ENCODE measurements at regions not wholly inside any gene's neighbourhood (a gene's known extent, or its start where the extent isn't known, plus 50 kb on each side); places are given as distances from the start of the nearest gene placed in this dataset.
"Not testable (repeated sequence)": the region's sequence is repeated elsewhere in the genome, so short reads cannot be mapped to it uniquely, and the experiment has no call there.

- not testable (repeated sequence) for H3K79me2 ChIP-seq (ENCODE audit: control insufficient read depth in 1 of 2, insufficient read depth in 2 of 2, low read length in 2 of 2)
- WGBS, 2 experiments (ENCODE audit: extremely low coverage in 1 of 2, insufficient coverage in 1 of 2, insufficient read length in 1 of 2, insufficient replicate concordance in 2 of 2, low coverage in 1 of 2, low lambda C conversion rate in 2 of 2, missing lambda C conversion rate in 1 of 2), result 98% methylated on average over 12 of the region's 12 CpGs; no CpG with 5 or more reads in 1 of the 2 experiments
Observed at GRCh38 chr20:22521940-22522339, 62.4 kb downstream of the FOXA2 start.

More at GRCh38 chr20:22521940-22522339, 62.4 kb downstream of the FOXA2 start:
- H3K27ac ChIP-seq (ENCODE audit: low read depth, low read length); H2AK5ac ChIP-seq (ENCODE audit: low read depth, low read length); H2BK12ac ChIP-seq (ENCODE audit: low read depth, low read length); H3K36me3 ChIP-seq (ENCODE audit: control insufficient read depth in 2 of 4, insufficient read depth in 4 of 4, low read length in 3 of 4); H3K4me2 ChIP-seq (ENCODE audit: insufficient read depth in 1 of 2, low read depth in 2 of 2, low read length in 2 of 2); H3K4ac ChIP-seq (replicated peaks; ENCODE audit: insufficient read length, low read depth, low read length); H3K56ac ChIP-seq (replicated peaks; ENCODE audit: insufficient read length, low read depth, low read length); H3K4me1 ChIP-seq (replicated peaks in 1 of 4; ENCODE audit: control insufficient read depth in 3 of 4, insufficient read depth in 4 of 4, low read length in 3 of 4); H3K4me3 ChIP-seq (ENCODE audit: extremely low read depth in 1 of 4, insufficient read depth in 2 of 4, low read depth in 3 of 4, low read length in 4 of 4); H3K27me3 ChIP-seq (replicated peaks in 1 of 4; ENCODE audit: control insufficient read depth in 3 of 4, extremely low read depth in 1 of 4, insufficient read depth in 3 of 4, low read length in 3 of 4); H3K14ac ChIP-seq (ENCODE audit: insufficient read length); H4K91ac ChIP-seq (replicated peaks; ENCODE audit: insufficient read length, low read length); H2AFZ ChIP-seq (ENCODE audit: low read length); H3K9ac ChIP-seq (replicated peaks in 1 of 4; ENCODE audit: extremely low read depth in 1 of 4, low read depth in 3 of 4, low read length in 3 of 4); H3K18ac ChIP-seq (ENCODE audit: extremely low read depth, low read length); H2BK15ac ChIP-seq (ENCODE audit: low read length); H3K79me1 ChIP-seq (ENCODE audit: low read depth, low read length); POLR2A ChIA-PET (ENCODE audit: partially characterized antibody); H4K8ac ChIP-seq (ENCODE audit: extremely low read depth, insufficient read depth, low read length); FAIRE-seq; H3K23ac ChIP-seq (ENCODE audit: insufficient read length); H2BK120ac ChIP-seq (replicated peaks; ENCODE audit: low read depth, low read length); H4K20me1 ChIP-seq (replicated peaks in 1 of 2; ENCODE audit: control insufficient read depth in 1 of 2, insufficient read depth in 2 of 2, low read length in 2 of 2); H3K23me2 ChIP-seq (ENCODE audit: low read depth, low read length); H2BK5ac ChIP-seq (ENCODE audit: low read depth, low read length); DNase-seq (ENCODE audit: low read depth in 1 of 2, low spot score in 2 of 2); H4K5ac ChIP-seq (ENCODE audit: insufficient read length, low read depth, low read length); H2BK20ac ChIP-seq (ENCODE audit: low read length); H3K9me3 ChIP-seq (ENCODE audit: insufficient read depth in 2 of 2, low read depth in 1 of 2, low read length in 1 of 2): not testable (repeated sequence)
- CTCF ChIA-PET (ENCODE audit: partially characterized antibody), result interaction anchor here (2.1 kb wide), 1 partner anchor 41 kb away, joined by 6 read pairs; no protein-coding TSS in a partner anchor

Data from H1 (cell line).